ENCODE measurements at regions not wholly inside any gene's neighbourhood (a gene's known extent, or its start where the extent isn't known, plus 50 kb on each side); places are given as distances from the start of the nearest gene placed in this dataset.

- intact Hi-C loops (cut with micrococcal nuclease): no loop called here
- Histone ChIP-seq H4K20me1 (replicated peaks; ENCODE audit: control insufficient read depth, insufficient read depth, low read length) (no peaks in the 10 kb centered on the region), H3K27me3 (ENCODE audit: control insufficient read depth in 2 of 2, insufficient read depth in 2 of 2, low read length in 2 of 2) (no peaks in the 10 kb centered on the region), H2AFZ (ENCODE audit: low read depth, low read length) (no peak overlapping the region), H3K4me1 (replicated peaks in 1 of 2; ENCODE audit: control insufficient read depth in 2 of 2, insufficient read depth in 2 of 2, low read length in 2 of 2) (no peaks in the 10 kb centered on the region; a peak in 2 of 5 replicates), H3K79me2 (ENCODE audit: control insufficient read depth, insufficient read depth, low read length) (no peaks in the 10 kb centered on the region), H3K9ac (ENCODE audit: insufficient read depth in 1 of 2, low read depth in 2 of 2, low read length in 2 of 2) (no peak overlapping the region), H3K4me3 (no peak overlapping the region), H3K4me2 (ENCODE audit: insufficient read depth, low read length) (no peak overlapping the region), H3K27ac (ENCODE audit: extremely low read depth, low read depth, low read length) (no peak overlapping the region), H3K9me3 (replicated peaks; ENCODE audit: control insufficient read depth, insufficient read depth, low read depth, low read length) (no peaks in the 10 kb centered on the region), H3K36me3 (ENCODE audit: control insufficient read depth, insufficient read depth, low read length) (no peaks in the 10 kb centered on the region), H3K9me1 (ENCODE audit: control insufficient read depth, insufficient read depth, low read length) (no peaks in the 10 kb centered on the region)
- 7% methylated on average over 2 of the region's 2 CpGs for WGBS (ENCODE audit: insufficient coverage, low coverage, missing lambda C conversion rate)
- no TSS peak for BruUV-seq (replicated peaks)
- in situ Hi-C loops (cut with MboI): no loop called here
- DNase-seq (ENCODE audit: extremely low read depth in 1 of 4, low spot score in 3 of 4): no peak
- POLR2A ChIA-PET: no interaction called here
- TF ChIP-seq HBP1 (CRISPR knock-in tag; IDR thresholded peaks at IDR 0.05) (no peak), TEAD1 (CRISPR knock-in tag; IDR thresholded peaks at IDR 0.05) (no peak), ZNF263 (CRISPR knock-in tag; IDR thresholded peaks at IDR 0.05; ENCODE audit: borderline replicate concordance) (no peak), SOX6 (IDR thresholded peaks at IDR 0.05) (0 out of 2 replicates have a peak, but pooled peaks have one; percentile 31), ZNF551 (CRISPR knock-in tag; IDR thresholded peaks at IDR 0.05) (no peak), MITF (IDR thresholded peaks at IDR 0.05) (no peak)
- FAIRE-seq: no peak
- CTCF ChIA-PET (ENCODE audit: low intra/inter-chr PET ratio): no interaction called here
- ATAC-seq: no peak
These were observed 272.1 kb upstream of the IL12B start for GRCh38 chr5:159602434-159602833.
